GM23248 (cell line): ENCODE measurements at regions not wholly inside any gene's neighbourhood (a gene's known extent, or its start where the extent isn't known, plus 50 kb on each side); places are given as distances from the start of the nearest gene placed in this dataset.

Experiments
- DNase-seq: peaks from one replicate; pipeline ENCODE4 v3.0.0-alpha.2; 2015
- H2AFZ ChIP-seq: fragments of 200-600 bp; sonication (generic); 2 replicates; pipeline ENCODE4 v1.6.1; 2016; ENCODE audit warnings: antibody characterized with exemption
- H3F3A ChIP-seq: fragments of 200-600 bp; sonication (generic); 2 replicates; pipeline ENCODE4 v1.6.1; 2016; ENCODE audit warnings: mild to moderate bottlenecking, antibody characterized with exemption, mixed run types; ENCODE audit not compliant: insufficient read depth
- H3K27ac ChIP-seq: fragments of 200-600 bp; sonication (generic); 2 replicates; pipeline ENCODE4 v1.5.1; 2016; ENCODE audit warnings: mild to moderate bottlenecking
- H3K27me3 ChIP-seq: fragments of 200-600 bp; sonication (generic); replicated peaks from 2 replicates; pipeline ENCODE4 v1.6.1; 2016; ENCODE audit warnings: mild to moderate bottlenecking; ENCODE audit not compliant: insufficient read depth
- H3K36me3 ChIP-seq: fragments of 200-600 bp; sonication (generic); 2 replicates; pipeline ENCODE4 v1.6.1; 2016; ENCODE audit warnings: low read depth, mild to moderate bottlenecking
- H3K4me1 ChIP-seq: fragments of 200-600 bp; sonication (generic); 2 replicates; pipeline ENCODE4 v1.6.1; 2016; ENCODE audit warnings: mild to moderate bottlenecking; ENCODE audit not compliant: insufficient read depth
- H3K4me2 ChIP-seq: fragments of 200-600 bp; sonication (generic); one replicate; pipeline ENCODE4 v1.6.1; 2016; ENCODE audit warnings: mild to moderate bottlenecking; ENCODE audit not compliant: unreplicated experiment
- H3K4me3 ChIP-seq: fragments of 200-600 bp; sonication (generic); 2 replicates; pipeline ENCODE4 v1.5.1; 2016; ENCODE audit warnings: mild to moderate bottlenecking
- H3K79me2 ChIP-seq: fragments of 200-600 bp; sonication (generic); 2 replicates; pipeline ENCODE4 v1.6.1; 2016; ENCODE audit warnings: mild to moderate bottlenecking; ENCODE audit not compliant: insufficient read depth
- H3K9ac ChIP-seq: fragments of 200-600 bp; sonication (generic); 2 replicates; pipeline ENCODE4 v1.6.1; 2016; ENCODE audit warnings: mild to moderate bottlenecking
- H3K9me2 ChIP-seq: fragments of 200-600 bp; sonication (generic); 2 replicates; pipeline ENCODE4 v1.6.1; 2016; ENCODE audit warnings: mixed run types, mild to moderate bottlenecking, moderate library complexity; ENCODE audit not compliant: insufficient read depth
- H3K9me3 ChIP-seq: fragments of 200-600 bp; sonication (generic); one replicate; pipeline ENCODE4 v1.6.1; 2017; ENCODE audit warnings: low read depth
- H4K20me1 ChIP-seq: fragments of 200-600 bp; sonication (generic); 2 replicates; pipeline ENCODE4 v1.6.0; 2016; ENCODE audit not compliant: insufficient read depth
- EZH2 ChIP-seq: fragments of 200-600 bp; sonication (generic); IDR thresholded peaks from 2 replicates; pipeline ENCODE4 v1.6.1; 2018; ENCODE audit warnings: antibody characterized with exemption, mild to moderate bottlenecking; ENCODE audit not compliant: insufficient read depth, poor library complexity, severe bottlenecking
- EZH2phosphoT487 ChIP-seq: fragments of 200-600 bp; sonication (generic); IDR thresholded peaks from 2 replicates; pipeline ENCODE4 v1.6.1; 2018; ENCODE audit warnings: antibody characterized with exemption, moderate library complexity, mild to moderate bottlenecking, low read depth; ENCODE audit not compliant: insufficient read depth
- WGBS, 2 experiments: methylation state at CpG; one replicate each; pipeline ENCODE4 v1.1.6; 2015 to 2017; ENCODE audit warnings: low lambda C conversion rate in 2 of 2, low coverage in 1 of 2; ENCODE audit errors: missing lambda C conversion rate in 2 of 2; 5-methylcytosine and 5-hydroxymethylcytosine counted together
- in situ Hi-C: fragments of 300-500 bp; cut with MboI; formaldehyde crosslinking; loops from 2 replicates; pipeline ENCODE4 v1.15.0; 2020

- Histone ChIP-seq H3F3A (peaks cover 7% of the 10 kb centered on the region; the same call in 1 of the 2 replicates), H3K9me3 (no peaks in the 10 kb centered on the region), H3K4me1 (peaks cover 12% of the 10 kb centered on the region), H3K27me3 (no peaks in the 10 kb centered on the region), H3K9me2 (no peaks in the 10 kb centered on the region), H3K36me3 (no peaks in the 10 kb centered on the region), H3K4me2 (no peak overlapping the region), H3K9ac (no peak overlapping the region), H3K27ac (no peak overlapping the region), H4K20me1 (no peaks in the 10 kb centered on the region), H2AFZ (no peak overlapping the region), H3K79me2 (no peaks in the 10 kb centered on the region), H3K4me3 (no peak overlapping the region)
- in situ Hi-C loops, result no loop called here
- TF ChIP-seq EZH2 (no peak), EZH2phosphoT487 (no peak)
- peak; percentile 34 for DNase-seq
Observed at GRCh38 chr11:106495046-106495445, 417.6 kb downstream of the AASDHPPT start.

DNA sequence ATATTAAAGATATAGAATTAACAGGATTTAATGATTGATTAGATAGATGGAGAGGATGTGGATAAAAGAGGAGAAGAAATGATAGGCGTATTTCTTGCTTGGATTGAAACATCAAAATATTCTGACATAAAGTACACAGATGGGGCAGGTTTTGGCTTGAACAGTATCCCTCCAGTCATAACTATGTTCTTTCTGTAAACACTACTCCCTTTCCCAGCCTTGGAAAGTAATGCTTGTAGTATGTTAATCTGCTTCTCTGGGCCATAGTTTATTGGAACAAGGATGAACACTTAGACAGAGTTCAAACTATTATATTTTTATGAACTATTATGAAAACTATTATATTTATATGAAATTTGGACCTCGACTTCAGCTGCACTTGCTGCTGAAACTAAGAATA is 419.2 kb downstream of the AASDHPPT start:
- Histone ChIP-seq H2AFZ (no peak overlapping the region), H3K36me3 (no peaks in the 10 kb centered on the region), H3K27me3 (no peaks in the 10 kb centered on the region), H3K4me2 (no peak overlapping the region), H3K4me1 (peaks cover 12% of the 10 kb centered on the region), H3K9me3 (no peaks in the 10 kb centered on the region), H3K9me2 (no peaks in the 10 kb centered on the region), H4K20me1 (no peaks in the 10 kb centered on the region), H3K27ac (no peak overlapping the region), H3K9ac (no peak overlapping the region), H3K4me3 (no peak overlapping the region), H3K79me2 (no peaks in the 10 kb centered on the region), H3F3A (peaks cover 7% of the 10 kb centered on the region; the same call in 1 of the 2 replicates)
- DNase-seq, result no peak
- WGBS, 2 experiments, result 54 to 65% methylated on average over 2 of the region's 2 CpGs
- in situ Hi-C loops, result no loop called here
- no peak for TF ChIP-seq EZH2
- no peak for TF ChIP-seq EZH2phosphoT487

DNA sequence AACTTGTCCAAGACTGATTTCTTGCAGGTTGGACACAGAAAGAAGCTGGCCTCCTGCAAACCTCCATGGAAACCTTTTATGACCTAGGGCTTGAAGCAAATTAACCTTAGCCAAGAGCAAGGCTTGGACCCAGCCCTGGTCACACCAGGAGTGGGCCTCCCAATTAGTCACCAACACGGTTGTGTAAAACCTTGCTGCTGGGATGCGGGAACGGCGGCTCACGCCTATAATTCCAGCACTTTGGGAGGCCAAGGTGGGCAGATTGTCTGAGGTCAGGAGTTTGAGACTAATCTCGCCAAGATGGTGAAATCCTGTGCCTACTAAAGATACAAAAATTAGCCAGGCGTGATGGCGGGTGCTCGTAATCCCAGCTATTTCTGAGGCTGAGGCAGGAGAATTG is 419.9 kb downstream of the AASDHPPT start:
- 82 to 83% methylated on average over 9 of the region's 9 CpGs for WGBS, 2 experiments
- DNase-seq, result no peak
- H3K4me3 ChIP-seq, result no peak overlapping the region
- no peak overlapping the region for H3K9ac ChIP-seq
- H3K4me2 ChIP-seq, result no peak overlapping the region
- H3F3A ChIP-seq, result peaks cover 7% of the 10 kb centered on the region; the same call in 1 of the 2 replicates
- no peaks in the 10 kb centered on the region for H3K9me2 ChIP-seq
- no peaks in the 10 kb centered on the region for H3K79me2 ChIP-seq
- TF ChIP-seq EZH2phosphoT487 (no peak), EZH2 (no peak)
- no peak overlapping the region for H3K27ac ChIP-seq
- no peak overlapping the region for H2AFZ ChIP-seq
- H4K20me1 ChIP-seq, result no peaks in the 10 kb centered on the region
- no peaks in the 10 kb centered on the region for H3K27me3 ChIP-seq
- H3K9me3 ChIP-seq, result no peaks in the 10 kb centered on the region
- peaks cover 12% of the 10 kb centered on the region for H3K4me1 ChIP-seq
- in situ Hi-C loops, result no loop called here
- no peaks in the 10 kb centered on the region for H3K36me3 ChIP-seq

DNA sequence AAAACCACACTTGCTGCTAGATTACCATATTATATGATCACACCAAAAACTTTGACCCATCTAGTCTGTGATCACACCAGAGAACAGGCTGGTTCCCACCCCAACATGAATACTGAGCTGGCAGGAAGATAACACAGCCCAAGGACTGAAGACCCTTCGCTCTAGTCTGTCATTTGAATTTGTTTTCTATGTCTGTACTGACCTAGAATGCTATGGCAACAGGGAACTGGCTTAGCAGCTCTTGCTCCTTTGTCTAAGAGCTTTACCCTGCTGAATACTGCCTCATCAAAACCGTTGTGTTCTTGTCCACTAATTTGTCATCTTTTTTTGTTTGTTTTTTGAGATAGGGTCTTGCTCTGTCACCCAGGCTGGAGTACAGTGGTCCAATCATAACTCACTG is 420.4 kb downstream of the AASDHPPT start:
- Histone ChIP-seq H3K79me2 (no peaks in the 10 kb centered on the region), H3K4me3 (no peak overlapping the region), H3K4me2 (no peak overlapping the region), H3K9me2 (no peaks in the 10 kb centered on the region), H3K4me1 (peaks cover 12% of the 10 kb centered on the region), H3K9me3 (no peaks in the 10 kb centered on the region), H3K27ac (no peak overlapping the region), H3F3A (peaks cover 7% of the 10 kb centered on the region; the same call in 1 of the 2 replicates), H2AFZ (no peak overlapping the region), H4K20me1 (no peaks in the 10 kb centered on the region), H3K9ac (no peak overlapping the region), H3K36me3 (no peaks in the 10 kb centered on the region), H3K27me3 (no peaks in the 10 kb centered on the region)
- TF ChIP-seq EZH2phosphoT487, result no peak
- no peak for TF ChIP-seq EZH2
- no peak for DNase-seq
- in situ Hi-C loops, result no loop called here
- WGBS, 2 experiments, result 46 to 56% methylated on average over 2 of the region's 2 CpGs

DNA sequence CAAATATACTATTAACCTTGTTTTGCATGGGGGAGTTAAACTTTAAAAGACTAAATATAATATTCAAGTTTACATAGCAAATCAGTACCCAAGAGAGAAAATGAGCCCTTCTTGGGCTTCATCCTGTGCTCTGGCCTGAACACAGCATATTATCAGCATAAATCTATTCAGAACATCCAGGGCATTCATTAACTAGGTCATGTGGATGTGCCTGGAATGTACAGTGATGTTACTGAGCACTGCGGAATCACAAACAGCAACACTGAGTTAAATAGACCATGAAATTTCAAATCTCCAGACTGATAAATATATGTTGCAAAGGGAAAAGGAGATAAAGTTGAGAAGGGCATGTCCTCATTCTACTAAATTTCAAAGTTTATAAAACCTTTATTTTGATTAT is 426.4 kb downstream of the AASDHPPT start:
- Histone ChIP-seq H3K36me3 (no peaks in the 10 kb centered on the region), H3K79me2 (no peaks in the 10 kb centered on the region), H3F3A (no peaks in the 10 kb centered on the region), H3K27ac (no peak overlapping the region), H3K4me2 (no peak overlapping the region), H3K9me3 (no peaks in the 10 kb centered on the region), H2AFZ (no peak overlapping the region), H3K27me3 (no peaks in the 10 kb centered on the region), H3K9ac (no peak overlapping the region), H3K9me2 (no peaks in the 10 kb centered on the region), H3K4me3 (no peak overlapping the region), H3K4me1 (no peaks in the 10 kb centered on the region), H4K20me1 (no peaks in the 10 kb centered on the region)
- WGBS, 2 experiments, result 87 to 100% methylated on average over 1 of the region's 1 CpG
- in situ Hi-C loops, result no loop called here
- no peak for DNase-seq
- TF ChIP-seq EZH2, result no peak
- no peak for TF ChIP-seq EZH2phosphoT487
